ENCODE measurements at regions not wholly inside any gene's neighbourhood (a gene's known extent, or its start where the extent isn't known, plus 50 kb on each side); places are given as distances from the start of the nearest gene placed in this dataset.

- DNase-seq: no peak
These were observed 815.3 kb upstream of the HS6ST1 start for GRCh38 chr2:129133692-129134641.

- no peak for DNase-seq
These were observed 816.3 kb upstream of the HS6ST1 start for GRCh38 chr2:129135017-129135416.

DNA sequence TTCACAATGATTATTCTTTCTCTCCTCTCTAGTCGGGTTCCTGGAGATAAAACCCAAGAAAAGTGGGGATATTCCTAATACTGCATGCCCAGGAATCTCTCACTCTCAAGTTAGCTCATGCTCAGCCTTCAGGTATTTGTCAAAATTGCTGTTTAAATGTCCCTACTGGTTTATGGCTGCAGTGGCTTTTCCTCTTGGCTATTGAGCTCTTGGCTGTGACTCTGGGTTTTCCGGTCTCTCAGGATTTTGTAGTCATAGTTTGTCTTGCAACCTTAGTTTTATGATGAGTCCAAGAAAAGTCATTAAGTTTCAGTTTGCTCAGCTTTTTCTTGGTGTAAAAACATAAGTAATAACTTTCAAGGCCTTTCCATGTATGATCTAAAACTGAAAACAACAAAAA lies 820.7 kb upstream of the HS6ST1 start:
- DNase-seq: no peak

DNA sequence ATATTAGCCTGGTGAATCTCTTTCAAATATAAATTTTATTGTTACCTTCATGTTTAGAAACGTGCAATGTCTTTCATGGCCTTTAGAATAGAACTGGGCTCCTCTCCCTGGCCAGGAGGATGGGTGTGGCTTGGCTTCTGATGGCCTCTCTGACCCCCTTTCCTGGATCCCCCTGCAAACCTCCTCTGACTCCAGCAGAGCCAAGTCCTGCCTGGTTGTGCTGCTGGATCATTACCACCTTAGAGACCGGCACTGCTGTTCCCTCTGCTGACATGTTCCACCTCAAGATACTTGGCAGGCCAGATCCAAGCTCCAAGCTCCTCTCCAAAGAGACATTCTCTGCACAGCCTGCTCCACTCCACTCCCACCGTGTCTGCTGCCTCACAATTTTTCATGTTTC lies 823.8 kb upstream of the HS6ST1 start:
- no peak for DNase-seq

- DNase-seq: no peak
These were observed 825.6 kb upstream of the HS6ST1 start for GRCh38 chr2:129144082-129144791.

GRCh38 chr2:129152514-129152913 lies 827.0 kb upstream of the RAB6C start:
- DNase-seq: no peak

- DNase-seq: no peak
These were observed 818.6 kb upstream of the RAB6C start for GRCh38 chr2:129160879-129161278.

DNA sequence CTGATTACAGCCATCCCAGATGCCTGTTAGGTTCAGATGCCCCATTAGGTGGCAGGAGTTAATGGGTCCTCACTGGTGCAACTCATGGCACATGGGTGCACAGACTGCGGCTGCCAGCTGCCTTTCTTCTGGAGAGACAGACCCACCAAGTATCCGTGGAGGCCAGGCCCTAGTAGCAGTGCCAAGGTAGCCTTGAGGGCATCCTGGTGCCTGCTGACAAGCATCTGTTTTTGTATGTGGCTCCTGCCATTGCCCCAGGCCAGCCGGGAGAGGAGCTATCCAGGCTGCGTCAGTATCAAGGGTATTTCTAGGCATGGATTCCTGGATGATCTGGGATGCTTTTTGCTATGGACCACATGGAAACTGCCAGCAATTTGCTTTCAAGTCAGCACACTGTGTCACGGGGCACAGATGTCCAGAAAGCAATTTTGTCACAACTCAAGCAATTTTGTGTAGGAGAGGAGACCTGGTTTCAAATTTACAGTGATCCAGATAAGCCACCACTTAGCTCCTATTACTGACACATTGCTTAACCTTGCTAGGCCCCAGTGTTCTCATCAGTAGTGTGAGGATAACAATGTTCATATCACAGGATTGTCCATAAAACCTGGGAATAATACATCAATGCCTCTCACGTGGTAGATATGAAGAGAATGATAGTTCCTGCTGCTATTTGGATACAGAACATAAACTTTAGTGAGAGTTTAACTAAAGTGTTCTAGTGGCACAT lies 815.1 kb upstream of the RAB6C start:
- no peak for DNase-seq

GRCh38 chr2:129165006-129165405 lies 814.5 kb upstream of the RAB6C start:
- DNase-seq: no peak

- no peak for DNase-seq
These were observed 812.0 kb upstream of the RAB6C start for GRCh38 chr2:129167456-129167855.

DNA sequence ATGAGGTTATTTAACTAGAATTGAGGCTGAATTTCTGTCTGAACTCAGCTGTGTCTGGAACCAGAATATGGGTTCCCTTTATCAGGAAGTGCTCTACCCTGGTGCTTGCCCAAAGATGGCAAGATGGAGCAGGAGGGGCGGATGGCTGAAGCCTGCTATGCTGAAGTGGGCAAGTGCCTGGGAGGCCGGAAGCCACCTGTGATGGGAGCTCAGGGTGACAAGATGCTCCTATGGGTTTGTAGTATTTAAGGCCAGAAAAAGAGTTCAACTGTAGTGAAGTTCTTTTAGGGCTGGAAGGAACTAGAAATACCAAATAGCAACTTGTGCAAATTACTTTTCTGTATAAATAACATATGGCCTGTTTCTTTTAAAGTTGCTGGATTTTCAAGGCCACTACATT lies 808.9 kb upstream of the RAB6C start:
- DNase-seq: no peak

GRCh38 chr2:129174143-129174542 lies 805.3 kb upstream of the RAB6C start:
- DNase-seq: no peak

- no peak for DNase-seq
These were observed 804.4 kb upstream of the RAB6C start for GRCh38 chr2:129175051-129175450.

DNA sequence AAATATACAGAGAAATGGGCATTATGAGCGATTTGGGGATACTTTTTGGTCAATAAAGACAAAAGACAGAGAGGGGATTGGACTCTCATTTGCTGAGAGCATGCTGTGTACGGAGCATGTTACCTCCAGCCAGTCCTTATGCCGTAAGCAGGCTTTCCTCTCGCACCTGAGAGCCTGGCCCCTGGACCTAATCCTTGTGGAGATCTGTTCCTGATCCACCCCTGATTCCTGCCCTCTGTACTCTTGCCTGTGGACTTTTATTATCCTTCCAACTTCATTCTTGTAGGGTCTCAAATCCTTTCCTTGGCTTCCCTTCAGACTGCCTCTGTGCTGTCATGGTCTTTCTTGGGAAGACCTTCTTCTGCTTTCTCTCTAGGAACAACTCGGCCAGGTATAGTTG lies 803.1 kb upstream of the RAB6C start:
- DNase-seq: no peak

GRCh38 chr2:129178356-129178755 lies 801.1 kb upstream of the RAB6C start:
- DNase-seq: no peak

GRCh38 chr2:129179199-129179598 lies 800.3 kb upstream of the RAB6C start:
- no peak for DNase-seq

DNA sequence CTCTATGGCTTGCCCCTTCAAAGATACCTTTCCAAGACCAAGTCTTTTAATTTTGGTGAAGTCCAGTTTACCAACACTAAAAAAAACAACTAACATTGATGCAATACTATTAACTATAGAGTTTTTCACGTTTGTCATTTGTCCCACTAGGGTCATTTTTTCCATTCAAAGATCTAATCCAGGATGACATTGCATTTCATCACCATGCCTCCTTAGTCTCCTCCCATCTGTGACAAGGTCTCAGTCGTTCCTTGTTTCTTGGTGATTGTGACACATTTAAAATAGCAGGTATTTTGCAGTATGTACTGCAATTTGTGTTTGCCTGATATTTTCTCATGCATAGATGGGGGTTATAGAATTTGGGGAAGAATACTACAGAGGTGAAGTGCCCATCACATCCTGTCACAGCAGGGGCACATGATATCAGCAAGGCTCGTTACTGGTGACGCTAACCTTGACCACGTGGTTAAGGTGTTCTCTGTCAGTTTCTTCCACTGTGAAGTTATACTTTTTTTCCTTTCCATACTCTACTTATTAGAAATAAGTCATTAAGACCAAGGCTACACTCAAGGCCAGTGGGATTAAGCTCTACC lies 799.2 kb upstream of the RAB6C start:
- DNase-seq: no peak

DNA sequence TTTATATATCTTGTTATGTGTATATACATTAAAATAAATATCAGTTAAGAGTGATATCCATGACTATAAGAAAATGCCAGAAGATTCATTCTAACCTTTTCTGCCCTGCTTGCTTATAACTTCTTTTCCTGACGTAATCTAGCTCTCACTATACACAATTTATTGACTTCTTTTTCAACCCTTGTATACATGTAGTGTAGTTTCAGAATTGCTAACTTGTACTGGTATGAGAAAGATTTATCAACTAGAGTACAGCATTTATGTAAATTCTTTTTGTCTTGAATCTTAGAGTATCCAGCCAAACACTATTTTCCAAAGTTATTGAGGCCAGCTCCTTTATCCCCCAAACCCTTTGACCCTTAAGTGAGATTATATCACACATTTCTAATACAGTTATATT lies 798.0 kb upstream of the RAB6C start:
- DNase-seq: no peak

GRCh38 chr2:129181963-129182362 lies 797.5 kb upstream of the RAB6C start:
- DNase-seq: no peak

GRCh38 chr2:129187343-129187742 lies 792.1 kb upstream of the RAB6C start:
- DNase-seq: no peak

- no peak for DNase-seq
These were observed 791.0 kb upstream of the RAB6C start for GRCh38 chr2:129188451-129188850.

- DNase-seq: no peak
These were observed 789.7 kb upstream of the RAB6C start for GRCh38 chr2:129189617-129190319.

GRCh38 chr2:129190494-129190893 lies 789.0 kb upstream of the RAB6C start:
- DNase-seq: no peak

Data from NCI-H1417 treated with DMSO at 0.1 percent for 48 hours (cell line).